ENCODE measurements at regions not wholly inside any gene's neighbourhood (a gene's known extent, or its start where the extent isn't known, plus 50 kb on each side); places are given as distances from the start of the nearest gene placed in this dataset.

DNA sequence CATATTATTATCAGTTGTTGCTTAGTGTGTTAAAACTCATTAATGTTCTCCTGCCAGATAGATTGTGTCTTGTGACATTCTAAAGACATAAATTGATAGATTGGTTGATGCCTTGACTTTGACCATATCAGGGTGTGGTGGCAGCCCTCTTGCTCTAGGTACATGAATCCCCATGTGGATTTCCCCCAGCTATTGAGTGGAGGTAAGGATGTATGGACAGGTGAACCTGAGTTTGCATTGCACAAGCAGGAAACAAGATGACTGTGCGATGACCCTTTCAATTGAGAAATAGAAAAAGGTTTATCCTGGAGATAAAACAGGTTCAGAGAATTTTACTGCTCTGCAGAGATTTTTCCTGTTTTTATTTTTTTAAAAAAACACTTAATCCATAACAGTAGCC, 619.2 kb downstream of the SPRY1 start:
- no peak for DNase-seq

DNA sequence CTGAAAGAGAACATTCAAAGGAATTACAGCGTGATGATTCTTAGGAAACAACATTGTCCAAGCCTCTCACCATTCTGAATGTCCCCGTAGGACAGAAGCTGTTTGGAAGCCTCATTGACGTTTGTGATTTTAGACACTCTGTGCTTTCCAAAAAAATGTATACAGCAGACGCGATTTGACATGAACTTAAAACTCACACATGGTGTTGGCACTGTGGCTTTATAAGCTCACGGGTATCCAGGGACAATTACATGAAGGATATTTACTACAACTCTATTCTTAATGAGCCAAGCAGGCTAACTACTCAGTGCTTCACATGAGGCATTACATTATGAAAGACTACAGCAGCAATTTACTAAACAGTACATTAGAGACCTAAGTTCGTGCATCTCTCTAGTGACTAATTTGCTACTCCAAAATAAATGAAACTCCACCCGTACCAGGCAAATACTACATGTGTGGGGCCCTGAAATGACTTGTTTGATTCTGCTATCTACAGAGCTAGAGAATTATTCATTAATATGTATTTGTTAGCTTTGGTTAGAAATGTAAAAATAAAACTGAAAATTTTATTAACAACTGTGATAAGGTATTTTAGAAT, 620.7 kb downstream of the SPRY1 start:
- DNase-seq: no peak

DNA sequence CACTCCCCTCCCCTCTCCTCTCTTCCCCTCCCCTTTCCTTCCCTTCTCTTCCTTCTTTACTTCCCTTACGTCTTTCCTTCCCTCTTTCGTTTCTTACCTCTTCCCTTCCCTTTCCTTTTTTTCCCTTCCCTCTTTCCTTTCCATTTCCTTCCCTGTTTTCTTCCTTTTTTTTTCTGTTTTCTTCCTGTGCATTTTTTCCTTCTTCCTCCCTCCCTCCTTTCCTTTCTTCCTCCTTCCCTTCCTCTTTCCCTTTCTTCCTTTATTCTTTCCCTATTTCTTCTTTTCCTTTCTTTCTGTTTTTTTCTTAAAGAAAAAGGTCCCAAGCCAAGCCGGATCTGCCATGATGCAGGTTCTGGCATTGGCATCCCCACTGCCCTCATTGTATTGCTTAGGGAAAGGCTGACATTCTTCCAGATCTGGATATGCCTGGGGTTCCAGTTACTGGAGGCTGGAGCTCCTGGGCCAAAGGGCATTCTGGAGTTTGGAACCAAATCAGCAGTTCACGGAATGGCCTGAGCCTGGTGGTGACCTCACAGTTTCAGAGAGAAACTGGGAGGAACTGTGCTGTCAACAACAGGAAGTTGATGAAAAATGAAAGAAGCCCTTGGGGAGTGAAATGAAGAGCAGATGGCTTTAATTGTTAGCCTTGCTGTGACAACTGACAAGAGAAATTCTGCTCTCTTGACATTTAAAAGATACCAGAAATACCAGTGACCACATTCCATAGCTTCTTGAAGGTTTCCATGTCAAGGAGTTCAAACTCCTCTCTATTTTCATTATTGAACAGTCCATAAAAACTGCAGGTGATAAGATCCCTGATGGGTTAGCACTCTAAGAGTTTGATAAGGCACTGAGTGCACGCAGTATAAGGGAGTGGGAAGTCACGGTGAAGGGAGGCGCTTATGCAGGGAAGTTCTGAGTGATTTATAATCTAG, 622.1 kb downstream of the SPRY1 start:
- peak; percentile 24 to 34 for DNase-seq

DNA sequence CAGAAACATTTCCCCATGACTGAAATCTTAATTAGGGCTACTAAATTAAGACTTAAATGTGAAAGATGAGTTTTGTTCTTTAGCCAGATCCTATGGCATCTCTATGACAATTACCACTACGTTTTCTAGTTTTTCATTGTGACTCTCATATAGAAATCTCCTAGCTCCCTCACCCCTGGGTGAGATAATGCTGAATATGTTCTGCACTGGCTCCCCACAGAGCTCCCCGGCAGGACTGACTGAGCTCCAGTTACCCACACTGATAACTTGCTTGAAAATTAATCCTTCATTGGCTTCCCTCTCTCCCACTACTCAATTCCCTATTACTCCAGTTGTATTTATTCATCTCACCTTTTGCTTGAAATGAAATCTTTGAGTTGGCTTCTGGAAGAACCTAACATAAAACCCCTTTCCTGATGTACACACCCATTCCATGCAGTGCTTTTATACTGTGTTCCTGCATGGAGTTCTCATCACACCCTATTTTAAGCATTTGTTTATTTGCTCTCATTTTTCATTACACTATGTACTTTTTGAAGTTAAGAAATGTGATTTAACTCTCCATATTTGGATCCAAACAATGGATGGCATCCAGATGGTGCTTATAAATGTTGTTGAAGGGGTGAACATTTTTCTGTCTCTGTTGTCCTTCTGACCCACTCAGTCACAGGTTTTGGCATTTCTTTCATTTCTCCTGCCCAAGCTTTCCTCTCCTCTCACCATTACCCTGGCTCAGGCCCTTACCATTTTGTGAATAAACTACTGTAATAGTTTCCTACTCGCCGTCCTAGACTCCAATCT, 623.4 kb downstream of the SPRY1 start:
- DNase-seq: no peak

DNA sequence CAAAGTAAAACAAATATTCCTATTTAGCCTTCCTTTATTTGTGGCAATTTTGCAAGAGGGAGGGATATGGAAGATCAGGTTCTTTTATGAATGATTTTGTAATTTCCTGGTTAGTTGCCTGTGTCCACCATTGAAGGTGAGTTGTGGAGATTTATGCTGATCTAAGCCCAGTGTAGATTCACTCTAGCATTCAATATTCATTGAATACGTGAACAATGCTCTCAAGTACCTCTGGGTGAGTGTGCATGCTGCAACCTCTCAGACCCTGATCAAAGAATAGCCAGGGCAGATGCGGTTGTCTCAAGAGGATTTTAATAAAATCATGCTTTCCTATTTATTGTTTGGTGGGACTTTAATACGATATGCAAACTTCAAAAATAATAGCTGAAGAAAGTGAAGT, 628.4 kb downstream of the SPRY1 start:
- no peak for DNase-seq

DNA sequence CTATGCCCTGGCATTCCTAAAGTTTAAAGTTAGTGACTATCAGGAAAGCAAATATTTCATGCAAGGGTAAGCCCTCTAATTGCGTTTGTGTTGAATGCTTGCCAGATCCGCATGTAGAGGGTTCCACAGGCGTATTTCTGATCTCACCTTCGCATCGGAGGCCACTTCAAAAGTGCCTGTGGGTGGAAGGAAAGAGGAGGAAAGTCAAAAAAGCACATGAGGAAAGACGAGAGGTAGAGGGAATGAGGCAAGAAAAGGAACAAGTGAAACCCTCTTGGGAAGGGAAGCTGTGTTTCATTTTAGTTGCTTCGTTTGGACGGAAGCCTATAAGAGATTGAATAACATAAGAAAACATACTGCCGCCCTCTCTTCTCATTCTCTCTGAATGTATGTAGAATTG, 628.8 kb downstream of the SPRY1 start:
- no peak for DNase-seq

DNA sequence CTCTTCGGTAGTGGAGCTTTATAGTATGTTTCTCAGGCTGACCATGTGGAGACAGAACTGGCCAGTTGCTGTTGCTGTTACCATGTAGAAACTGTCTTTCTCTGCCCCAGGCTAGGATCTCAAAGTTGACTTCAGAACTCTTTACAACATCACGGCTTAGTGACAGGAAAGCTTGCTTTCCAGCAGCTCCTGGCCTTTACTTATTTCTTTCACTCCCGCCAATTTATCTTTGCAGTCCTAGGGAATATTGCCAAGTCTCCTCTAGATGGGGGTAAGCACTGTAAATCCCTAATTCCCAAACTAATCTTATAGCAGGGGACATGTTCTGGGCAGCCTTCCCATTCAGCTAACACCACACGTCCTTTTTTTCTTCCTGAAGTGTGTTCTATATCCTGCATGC, 631.6 kb downstream of the SPRY1 start:
- DNase-seq: no peak

DNA sequence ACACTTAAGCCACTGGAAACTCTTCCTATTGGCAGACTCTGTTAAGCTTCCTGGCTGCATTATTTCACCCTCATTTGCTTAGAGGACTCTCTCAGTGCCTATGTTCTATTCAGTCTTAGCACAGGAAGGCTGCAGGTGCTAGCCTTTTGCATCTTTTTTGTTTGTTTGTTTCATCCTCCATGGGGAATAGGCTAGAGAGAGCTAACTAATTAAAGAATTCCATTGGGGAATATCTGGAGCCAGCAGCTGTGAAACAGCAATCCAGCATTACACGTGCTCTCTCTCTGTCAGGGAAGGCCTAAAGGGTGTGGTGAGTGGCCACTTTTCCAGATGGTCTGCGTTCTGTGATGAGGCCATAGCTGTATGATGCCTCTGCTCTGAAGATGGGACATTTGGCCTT, 633.6 kb downstream of the SPRY1 start:
- no peak for DNase-seq

DNA sequence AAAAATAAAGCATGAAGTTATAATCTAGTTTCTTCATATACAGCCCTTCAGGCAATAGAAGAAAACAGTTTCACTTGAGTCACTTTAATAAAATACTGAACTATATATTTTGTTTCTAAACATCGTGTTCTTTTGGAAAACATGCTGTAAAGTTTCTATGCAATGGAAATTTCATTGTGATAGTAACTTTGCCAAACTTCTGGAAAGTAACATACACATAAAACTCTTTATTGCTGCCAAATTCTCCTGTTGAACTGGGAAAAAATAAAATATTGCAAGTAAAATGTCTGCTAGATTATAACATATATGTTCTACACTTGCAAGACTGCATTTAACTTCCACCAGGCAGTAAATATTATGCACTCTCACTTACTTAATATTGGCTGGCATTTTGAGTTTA, 635.4 kb downstream of the SPRY1 start:
- no peak for DNase-seq

DNA sequence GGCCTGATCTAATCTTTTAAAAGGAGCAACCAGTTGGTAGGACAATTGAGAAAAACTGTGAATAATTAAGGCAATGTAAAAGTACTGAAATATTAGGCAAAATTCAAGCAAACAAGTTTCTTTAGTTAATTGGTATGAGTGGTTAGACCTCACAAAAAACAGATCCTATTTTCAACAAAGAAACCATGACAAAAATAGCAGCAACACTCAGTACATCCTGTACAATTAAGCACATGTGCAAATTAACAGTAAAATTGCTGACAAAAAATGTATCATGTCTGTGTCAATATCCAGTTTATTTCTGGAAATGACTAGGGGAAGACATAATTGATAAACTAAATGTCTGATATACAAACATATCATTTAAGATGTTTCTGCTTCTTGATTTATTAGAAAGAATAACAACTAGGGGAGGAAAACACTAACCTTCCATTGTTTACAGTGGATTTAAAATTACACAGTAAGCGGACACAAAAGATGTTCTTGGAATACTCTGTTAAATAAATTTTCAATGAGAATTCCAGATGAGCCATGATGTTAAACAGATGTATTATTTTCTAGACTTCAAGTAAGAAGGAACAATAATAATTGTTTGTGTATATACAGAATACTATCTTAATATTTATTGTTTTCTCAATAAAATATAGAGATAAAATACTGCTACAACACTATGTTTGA, 638.9 kb downstream of the SPRY1 start:
- no peak for DNase-seq

DNA sequence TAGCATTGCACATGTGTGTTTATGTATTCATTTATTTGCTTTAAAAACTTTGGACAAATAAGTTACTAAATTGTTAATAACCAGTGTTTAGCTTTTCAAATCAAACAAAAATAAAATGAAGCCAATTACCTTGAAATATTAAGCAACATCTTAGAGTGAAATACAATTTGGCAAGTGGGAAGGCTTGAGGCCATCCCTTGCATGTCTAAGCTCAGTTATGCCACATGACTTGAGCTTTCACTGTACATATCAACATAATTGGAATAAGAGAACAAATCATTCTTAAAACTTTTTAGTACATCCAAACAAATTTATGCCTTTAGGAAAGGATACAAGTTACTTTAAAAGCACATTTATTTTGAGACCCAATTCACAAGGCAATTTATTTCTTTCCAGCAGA, 640.6 kb downstream of the SPRY1 start:
- no peak for DNase-seq

DNA sequence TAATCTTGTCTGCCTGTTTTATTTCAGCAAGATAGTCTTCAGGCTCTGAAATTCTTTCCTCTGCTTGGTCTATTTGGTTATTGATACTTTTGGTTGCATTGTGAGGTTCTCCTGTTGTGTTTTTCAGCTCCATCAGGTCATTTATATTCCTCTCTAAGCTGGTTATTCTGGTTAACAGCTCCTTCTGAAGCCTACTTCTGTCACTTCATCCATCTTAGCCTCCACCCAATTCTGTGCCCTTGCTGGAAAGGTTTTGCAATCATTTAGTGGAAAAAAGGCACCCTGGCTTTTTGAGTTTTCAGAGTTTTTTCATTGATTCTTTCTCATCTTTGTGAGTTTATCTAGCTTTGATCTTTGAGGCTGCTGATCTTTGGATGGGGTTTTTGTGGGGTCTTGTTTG, 647.7 kb downstream of the SPRY1 start:
- no peak for DNase-seq

DNA sequence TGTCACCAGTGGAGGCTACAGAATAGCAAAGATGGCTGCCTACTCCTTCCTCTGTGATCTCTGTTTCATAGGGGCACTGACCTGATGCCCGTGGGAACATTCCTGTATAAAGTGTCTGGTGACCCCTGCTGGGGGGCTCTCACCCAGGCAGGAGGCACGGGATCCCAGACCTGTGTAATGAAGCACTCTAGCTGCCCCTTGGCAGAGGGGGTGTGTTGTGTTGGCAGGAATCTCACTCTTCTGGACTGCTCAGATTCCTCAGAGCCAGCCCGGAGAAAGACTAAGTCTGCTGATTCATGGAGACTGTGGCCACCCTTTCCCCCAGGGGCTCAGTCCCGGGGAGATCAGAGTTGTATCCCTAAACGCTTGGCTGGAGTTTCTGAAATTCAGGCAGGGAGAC, 648.3 kb downstream of the SPRY1 start:
- DNase-seq: no peak

DNA sequence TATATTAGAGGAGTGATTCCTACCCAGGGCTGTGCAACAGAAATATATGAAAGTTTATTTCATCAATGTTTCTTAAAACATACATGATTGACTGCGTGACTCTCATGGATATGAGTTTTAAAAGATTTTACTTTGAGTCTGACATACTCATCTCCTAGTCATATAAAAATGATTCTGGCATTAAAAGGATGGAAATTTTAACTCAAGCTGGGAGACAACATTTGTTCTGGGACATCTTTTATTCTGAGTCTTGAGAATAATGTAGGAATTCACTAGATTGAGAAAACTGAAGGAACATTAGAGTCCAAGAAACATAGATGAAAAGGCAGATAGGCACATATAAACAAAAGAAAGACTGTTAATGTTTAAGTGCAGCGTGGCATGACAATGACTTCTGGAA, 649.6 kb downstream of the SPRY1 start:
- DNase-seq: no peak

DNA sequence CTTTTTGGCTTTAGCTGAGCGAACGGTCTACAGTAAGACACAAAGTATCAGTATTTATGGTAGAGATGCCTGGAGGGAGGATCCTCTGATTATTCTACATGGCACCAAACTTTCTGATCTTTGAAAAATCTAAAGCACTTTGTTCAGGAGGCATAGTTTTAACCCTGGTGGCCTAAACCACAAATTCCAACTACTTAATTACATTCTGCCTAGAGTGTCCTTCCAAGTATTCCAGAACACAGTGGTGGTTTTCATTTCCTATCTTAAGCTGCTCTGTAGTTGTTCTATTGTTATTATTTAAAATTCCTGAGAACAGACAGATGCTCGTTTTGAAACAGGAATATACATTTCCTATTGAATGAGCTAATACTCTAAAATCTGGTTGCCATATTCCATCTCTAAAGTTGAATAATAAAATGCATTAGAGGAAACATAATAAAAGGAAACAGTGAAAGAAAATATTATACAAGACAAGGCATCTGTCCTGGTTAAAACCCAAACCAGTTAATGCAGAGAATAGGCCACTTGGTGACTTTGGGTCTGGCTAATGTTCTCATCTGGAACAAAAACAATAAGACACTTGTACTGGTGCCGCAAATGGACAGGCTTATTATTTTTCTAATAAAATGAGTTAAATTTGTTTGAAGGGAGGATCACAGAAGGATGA, 657.4 kb downstream of the SPRY1 start:
- no peak for DNase-seq

DNA sequence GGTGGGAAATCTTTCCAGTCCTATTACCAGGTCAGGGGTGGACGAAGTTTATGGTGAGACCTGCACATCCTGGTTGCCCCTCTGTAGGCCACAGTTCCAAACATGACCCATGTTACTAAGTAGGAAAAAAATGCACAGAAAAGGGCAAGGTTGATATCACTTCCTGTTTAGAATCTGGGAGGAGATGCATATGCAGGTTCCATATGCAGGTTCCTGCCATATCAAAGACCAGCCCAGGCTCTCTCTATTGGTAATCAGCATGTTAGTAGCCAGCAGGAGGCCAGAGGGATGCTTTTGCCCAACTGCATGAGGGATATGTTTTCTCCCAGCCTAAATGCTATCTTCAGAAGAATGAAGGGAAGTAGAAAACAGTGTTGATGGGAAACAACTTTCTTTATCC, 657.2 kb downstream of the ANKRD50 start:
- no peak for DNase-seq

DNA sequence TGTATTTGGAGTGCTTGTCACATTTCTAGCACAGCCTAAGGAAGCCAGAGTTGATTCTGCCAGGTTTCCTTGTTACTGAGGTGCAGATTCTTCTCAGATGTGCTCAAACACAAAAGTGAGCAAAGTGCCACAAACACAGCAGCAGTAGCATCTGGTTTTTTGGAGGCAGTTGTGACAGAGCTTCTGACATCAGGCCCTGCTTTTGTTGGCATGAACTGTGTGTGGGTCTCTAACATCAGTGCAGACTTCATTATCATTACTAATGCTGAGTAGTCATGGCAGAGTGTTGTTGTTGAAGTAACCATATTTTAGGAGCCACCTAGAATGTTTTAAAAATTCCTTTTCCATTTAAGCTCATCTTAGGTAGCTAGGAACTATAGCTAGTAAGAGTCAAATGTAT, 656.6 kb downstream of the ANKRD50 start:
- DNase-seq: no peak

DNA sequence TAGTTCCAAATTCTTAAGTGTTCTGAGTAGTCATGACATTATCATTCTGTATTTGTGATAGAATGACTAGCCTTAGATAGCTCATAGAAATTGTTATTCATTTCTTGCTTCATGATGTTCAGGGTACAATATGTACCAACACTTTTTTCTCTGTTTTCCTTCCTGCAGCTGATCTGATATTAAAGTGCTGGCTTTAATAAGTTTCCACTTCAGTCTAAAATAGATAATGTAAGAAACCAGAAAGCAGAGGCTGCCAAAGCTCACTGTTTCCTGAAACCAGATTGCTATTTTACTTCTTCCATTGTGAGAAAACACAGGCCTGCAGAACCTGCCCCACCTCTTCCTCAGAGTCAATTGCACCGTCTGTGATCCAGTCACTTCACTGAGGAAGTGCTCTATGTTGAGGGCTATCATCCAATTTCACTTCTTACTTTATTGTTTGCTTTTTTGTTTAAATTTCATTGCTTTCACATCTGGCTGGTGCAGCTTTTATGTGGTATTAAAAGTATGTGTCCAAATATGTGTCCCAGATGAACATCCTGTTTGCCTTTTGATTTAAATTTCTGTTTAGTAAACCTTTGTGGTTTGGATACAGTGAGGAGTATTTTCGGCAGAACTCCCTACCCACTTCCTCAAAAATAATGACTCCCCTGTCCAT, 652.1 kb downstream of the ANKRD50 start:
- peak; percentile 55 to 62 for DNase-seq

DNA sequence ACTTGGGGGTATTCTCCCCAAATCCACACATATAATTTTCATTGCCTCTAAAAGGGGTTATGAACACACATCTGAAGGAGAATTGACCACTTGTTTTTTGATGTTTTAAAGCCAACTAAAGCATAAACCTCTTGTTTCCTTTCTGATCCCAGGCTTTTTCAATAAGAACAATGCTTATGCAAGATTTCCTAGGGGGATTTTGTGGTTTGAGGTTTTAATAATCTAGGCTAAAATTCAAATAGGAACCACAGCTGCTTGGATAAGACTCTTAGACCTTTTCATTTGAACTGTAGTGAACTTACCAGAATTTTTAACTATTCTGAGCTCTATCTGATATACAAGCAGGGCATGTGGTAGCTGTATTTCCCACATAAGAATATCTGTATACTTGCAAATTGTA, 651.1 kb downstream of the ANKRD50 start:
- no peak for DNase-seq

DNA sequence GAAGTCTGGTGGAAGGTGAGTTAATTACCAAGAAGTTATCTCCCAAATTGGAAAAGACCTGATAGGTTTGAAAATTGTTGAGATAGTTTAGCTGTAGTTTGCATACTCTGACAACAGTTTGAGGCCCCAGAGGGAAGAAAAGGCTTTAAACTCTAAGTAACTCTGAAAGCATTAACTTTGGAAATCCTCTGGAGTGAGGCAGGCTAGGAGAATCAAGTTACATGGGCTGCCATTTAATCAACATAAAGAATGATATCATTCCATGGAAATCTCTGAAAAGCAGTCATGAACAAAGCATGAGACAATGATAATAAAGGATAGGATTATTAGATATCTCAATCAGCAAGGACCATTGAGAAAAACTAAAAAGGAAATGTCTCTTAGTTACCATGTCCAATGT, 647.1 kb downstream of the ANKRD50 start:
- DNase-seq: no peak

DNA sequence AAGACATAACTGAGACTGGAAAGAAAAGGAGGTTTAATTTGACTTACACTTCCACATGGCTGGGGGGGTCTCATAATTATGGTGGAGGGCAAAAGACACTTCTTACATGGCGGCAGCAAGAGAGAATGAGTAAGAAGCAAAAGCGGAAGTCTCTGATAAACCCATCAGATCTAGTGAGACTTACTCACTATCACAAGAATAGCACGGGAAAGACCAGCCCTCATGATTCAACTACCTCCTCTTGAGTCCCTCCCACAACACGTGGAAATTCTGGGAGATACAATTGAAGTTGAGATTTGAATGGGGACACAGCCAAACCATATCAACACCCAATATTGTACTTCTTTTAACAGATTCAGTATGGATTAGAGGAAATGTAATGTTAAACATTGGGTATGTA, 646.6 kb downstream of the ANKRD50 start:
- DNase-seq: no peak

DNA sequence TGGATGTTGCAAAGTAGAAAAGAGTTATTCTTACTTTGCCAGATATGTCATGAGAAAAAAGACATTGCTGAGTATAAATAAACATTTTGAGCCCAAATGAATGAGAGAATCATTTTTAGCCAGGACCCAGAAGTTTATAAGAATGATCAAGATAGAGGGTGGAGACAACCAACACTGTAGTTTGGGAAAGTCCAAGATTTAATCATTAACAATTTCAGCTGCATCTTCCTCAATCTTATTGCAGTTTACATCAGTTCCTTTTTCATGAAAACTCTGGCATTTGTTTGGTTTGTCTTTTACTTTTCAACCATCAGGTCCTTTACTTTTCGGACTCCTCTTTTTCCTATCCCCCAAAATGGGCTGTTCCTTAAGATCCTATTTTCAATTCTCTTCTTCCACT, 645.9 kb downstream of the ANKRD50 start:
- no peak for DNase-seq

Measured in Kasumi-1 (cell line).